Right lobe of liver (tissue), 6 donors: ENCODE measurements at regions not wholly inside any gene's neighbourhood (a gene's known extent, or its start where the extent isn't known, plus 50 kb on each side); places are given as distances from the start of the nearest gene placed in this dataset.
A peak's percentile ranks its signal among the peaks of the same experiment; 100 is the strongest.

Source experiments
- ATAC-seq, 4 donors: fragments of 200-7000 bp; cut with Tn5 transposase; one replicate each; pipeline ENCODE4 v1.9.1; 2020; ENCODE audit warnings: mild to moderate bottlenecking in 4 of 4, moderate library complexity in 4 of 4
- DNase-seq, 3 donors: peaks; one replicate each; pipeline ENCODE4 v3.0.0-alpha.2; 2020
- H3K27ac ChIP-seq, 3 donors: fragments of 200-600 bp; one replicate each; pipeline ENCODE4 v1.8.0; 2022
- H3K27me3 ChIP-seq, 2 donors: fragments of 200-600 bp; one replicate each; pipeline ENCODE4 v1.8.0; 2022
- H3K36me3 ChIP-seq, 4 donors: fragments of 200-600 bp; sonication (generic) in 1 of 4; one replicate each; pipeline versions ENCODE4 v1.5.1 to v1.8.0; 2017 to 2022; ENCODE audit warnings: control low read depth in 1 of 4
- H3K4me1 ChIP-seq, 4 donors: fragments of 200-600 bp; sonication (generic) in 1 of 4; one replicate each; pipeline versions ENCODE4 v1.5.1 to v1.8.0; 2017 to 2022; ENCODE audit warnings: control low read depth in 1 of 4
- H3K4me3 ChIP-seq, 3 donors: fragments of 200-600 bp; one replicate each; pipeline ENCODE4 v1.8.0; 2022
- H3K9me3 ChIP-seq, 4 donors: fragments of 200-600 bp; sonication (generic) in 1 of 4; one replicate each; pipeline versions ENCODE4 v1.5.1 to v1.8.0; 2017 to 2022; ENCODE audit warnings: control low read depth in 1 of 4
- POLR2A ChIP-seq: fragments of 450-650 bp; IDR thresholded peaks from one replicate; pipeline ENCODE4 v1.6.1; 2017; ENCODE audit warnings: antibody characterized with exemption, mild to moderate bottlenecking
- WGBS: methylation state at CpG from one replicate; pipeline ENCODE4 v1.1.6; 2018; ENCODE audit warnings: low coverage, low lambda C conversion rate; ENCODE audit not compliant: insufficient coverage; ENCODE audit errors: missing lambda C conversion rate; 5-methylcytosine and 5-hydroxymethylcytosine counted together
- intact Hi-C, 2 donors: fragments of 100-400 bp; cut with DNase I; formaldehyde crosslinking; loops; one replicate each; pipeline versions ENCODE4 v1.11.2 to v1.14.1; 2022
- TF ChIP-seq, protein P1 (sequence below), 4 donors: fragments of 200-600 bp in 3 of 4; fragments of 450-650 bp in 1 of 4; IDR thresholded peaks; one replicate each; pipeline versions ENCODE4 v1.5.1 to v1.8.0; 2016 to 2022; ENCODE audit warnings: antibody characterized with exemption in 4 of 4, mild to moderate bottlenecking in 2 of 4
- donor health status: DM: no; HTN: yes; CAD: no.
- donor health status: DM: no; HTN: no; CAD: no.
- donor health status: DM: no; HTN: no; CAD: no.
- donor health status: DM: no; HTN: yes; CAD: no.
- donor health status: DM: no; HTN: yes; CAD: no.

DNA sequence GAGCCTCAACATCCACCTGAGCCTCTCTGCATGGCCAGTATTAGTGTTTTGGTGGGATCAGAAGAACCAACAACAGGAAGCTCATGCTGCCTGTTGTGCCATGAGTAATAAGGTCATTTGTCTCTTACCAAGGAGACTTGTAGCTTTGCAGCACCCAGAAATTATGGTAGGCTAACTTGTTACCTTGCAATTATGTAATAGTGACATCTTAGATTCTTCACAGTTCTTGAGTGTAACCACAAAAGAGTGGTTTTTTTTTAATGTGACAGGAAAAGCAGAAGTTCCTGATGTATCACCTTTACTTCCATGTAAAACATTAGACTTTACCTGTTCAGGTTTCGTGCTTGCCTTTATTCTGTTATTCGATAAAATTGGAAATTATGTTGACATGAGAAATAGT, 263.9 kb upstream of the CXXC4 start:
- 81% methylated on average over 2 of the region's 2 CpGs for WGBS
- Histone ChIP-seq H3K4me1 (no peaks in the 10 kb centered on the region), H3K9me3 (no peaks in the 10 kb centered on the region), H3K36me3 (no peaks in the 10 kb centered on the region), H3K27me3 (no peaks in the 10 kb centered on the region), H3K27ac (no peak overlapping the region), H3K4me3 (no peak overlapping the region)
- intact Hi-C loops, result no loop called here
- DNase-seq (no peak), ATAC-seq (no peak)
- TF ChIP-seq, protein P1, sequence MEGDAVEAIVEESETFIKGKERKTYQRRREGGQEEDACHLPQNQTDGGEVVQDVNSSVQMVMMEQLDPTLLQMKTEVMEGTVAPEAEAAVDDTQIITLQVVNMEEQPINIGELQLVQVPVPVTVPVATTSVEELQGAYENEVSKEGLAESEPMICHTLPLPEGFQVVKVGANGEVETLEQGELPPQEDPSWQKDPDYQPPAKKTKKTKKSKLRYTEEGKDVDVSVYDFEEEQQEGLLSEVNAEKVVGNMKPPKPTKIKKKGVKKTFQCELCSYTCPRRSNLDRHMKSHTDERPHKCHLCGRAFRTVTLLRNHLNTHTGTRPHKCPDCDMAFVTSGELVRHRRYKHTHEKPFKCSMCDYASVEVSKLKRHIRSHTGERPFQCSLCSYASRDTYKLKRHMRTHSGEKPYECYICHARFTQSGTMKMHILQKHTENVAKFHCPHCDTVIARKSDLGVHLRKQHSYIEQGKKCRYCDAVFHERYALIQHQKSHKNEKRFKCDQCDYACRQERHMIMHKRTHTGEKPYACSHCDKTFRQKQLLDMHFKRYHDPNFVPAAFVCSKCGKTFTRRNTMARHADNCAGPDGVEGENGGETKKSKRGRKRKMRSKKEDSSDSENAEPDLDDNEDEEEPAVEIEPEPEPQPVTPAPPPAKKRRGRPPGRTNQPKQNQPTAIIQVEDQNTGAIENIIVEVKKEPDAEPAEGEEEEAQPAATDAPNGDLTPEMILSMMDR (IDR thresholded peaks at IDR 0.05), result no peak
- no peak for TF ChIP-seq POLR2A

DNA sequence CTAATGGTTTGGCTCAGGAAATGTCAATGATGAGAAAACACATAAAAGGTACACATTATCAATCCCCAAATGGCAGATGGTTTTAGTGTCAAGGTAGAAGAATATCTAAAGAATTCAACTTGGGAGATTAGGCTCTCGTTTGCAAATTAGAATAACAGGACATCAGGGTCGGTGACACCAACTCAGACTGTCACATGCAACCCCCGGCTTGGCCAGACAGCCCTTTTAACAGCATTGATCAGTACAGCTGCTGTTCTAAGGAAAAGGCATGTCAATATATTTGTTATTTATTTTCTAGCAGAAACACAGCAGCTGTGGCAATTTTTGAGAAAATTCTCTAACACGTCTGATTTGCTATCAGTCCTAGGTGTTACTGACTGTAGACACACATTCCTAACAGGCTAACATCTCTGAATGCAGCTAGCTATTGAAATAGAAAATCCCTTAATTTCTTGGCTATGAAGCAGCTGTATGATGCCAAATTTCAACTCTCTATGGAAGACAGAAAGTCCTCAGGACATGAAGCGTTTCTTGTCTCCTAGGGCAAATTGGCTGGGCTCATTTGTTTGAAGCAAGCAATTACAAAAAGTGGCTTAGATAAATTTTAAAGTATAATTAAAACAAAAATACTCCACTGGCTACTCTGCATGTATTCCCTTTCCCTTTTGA, 269.0 kb upstream of the CXXC4 start:
- TF ChIP-seq, protein P1 (IDR thresholded peaks at IDR 0.05), result no peak
- no peak for TF ChIP-seq POLR2A
- intact Hi-C loops, result no loop called here
- 26% methylated on average over 5 of the region's 5 CpGs for WGBS

GRCh38 chr4:104766676-104767075, 272.0 kb upstream of the CXXC4 start:
- H3K27ac ChIP-seq, result no peak overlapping the region
- H3K4me3 ChIP-seq, result no peak overlapping the region
- TF ChIP-seq, protein P1 (IDR thresholded peaks at IDR 0.05), result no peak
- no peak for TF ChIP-seq POLR2A
- intact Hi-C loops, result no loop called here
- H3K36me3 ChIP-seq, result no peaks in the 10 kb centered on the region
- H3K4me1 ChIP-seq, result no peaks in the 10 kb centered on the region
- ATAC-seq (no peak), DNase-seq (no peak)
- H3K27me3 ChIP-seq, result no peaks in the 10 kb centered on the region
- 86% methylated on average over 1 of the region's 1 CpG for WGBS
- no peaks in the 10 kb centered on the region for H3K9me3 ChIP-seq

More for the DNA sequence above, 269.0 kb upstream of the CXXC4 start:
- ATAC-seq (peak in 3 of 4 donors; percentile 36 to 57 (median 50)), DNase-seq (no peak)
- Histone ChIP-seq H3K27ac (no peak overlapping the region), H3K4me3 (no peak overlapping the region), H3K4me1 (no peaks in the 10 kb centered on the region), H3K27me3 (no peaks in the 10 kb centered on the region), H3K36me3 (no peaks in the 10 kb centered on the region), H3K9me3 (no peaks in the 10 kb centered on the region)

DNA sequence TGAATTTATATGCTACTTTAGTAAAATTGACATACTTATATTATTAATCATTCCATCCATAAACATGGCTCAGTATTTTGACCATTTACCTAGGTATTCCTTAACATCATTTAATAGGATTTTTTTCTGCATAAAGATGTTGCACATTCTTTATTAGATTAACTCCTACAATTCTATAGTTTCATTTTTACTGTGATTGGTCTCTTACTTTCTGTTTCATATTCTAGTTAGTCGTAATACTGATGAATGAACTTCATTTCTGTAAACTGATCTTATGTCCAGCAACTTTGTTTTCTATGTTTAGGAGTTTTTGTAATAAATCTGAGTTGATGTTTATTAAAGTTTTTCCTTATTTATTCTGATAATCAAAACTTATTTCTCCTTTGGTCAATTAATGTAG, 278.2 kb upstream of the CXXC4 start:
- no peak for TF ChIP-seq POLR2A
- TF ChIP-seq, protein P1 (IDR thresholded peaks at IDR 0.05), result no peak
- intact Hi-C loops, result no loop called here
- ATAC-seq (peak in 1 of 4 donors; percentile 69), DNase-seq (no peak)
- H3K4me3 ChIP-seq, result peak overlapping the region in 1 of 3 donors; percentile 2
- peak overlapping the region in 1 of 3 donors; percentile 3 for H3K27ac ChIP-seq
- 8% methylated on average over 1 of the region's 1 CpG for WGBS
- H3K9me3 ChIP-seq, result no peaks in the 10 kb centered on the region
- no peaks in the 10 kb centered on the region for H3K36me3 ChIP-seq
- H3K4me1 ChIP-seq, result no peaks in the 10 kb centered on the region
- no peaks in the 10 kb centered on the region for H3K27me3 ChIP-seq
